ENCODE measurements at regions not wholly inside any gene's neighbourhood (a gene's known extent, or its start where the extent isn't known, plus 50 kb on each side); places are given as distances from the start of the nearest gene placed in this dataset.

GRCh38 chr11:82012276-82012675 lies 721.4 kb downstream of the FAM181B start:
- no peak for TF ChIP-seq POLR2A (IDR thresholded peaks at IDR 0.05; ENCODE audit: insufficient read depth in 1 of 2, low read depth in 2 of 2, low read length in 2 of 2)
- TF ChIP-seq HNF4A (CRISPR knock-in tag; IDR thresholded peaks at IDR 0.05): no peak
- no peak for TF ChIP-seq CTCF (CRISPR knock-in tag; IDR thresholded peaks at IDR 0.05)
- no peak for TF ChIP-seq CSRNP1 (CRISPR knock-in tag; IDR thresholded peaks at IDR 0.05)
- no peak for TF ChIP-seq ZNF670 (CRISPR knock-in tag; IDR thresholded peaks at IDR 0.05; ENCODE audit: borderline replicate concordance)
- TF ChIP-seq ZBTB21 (CRISPR knock-in tag; IDR thresholded peaks at IDR 0.05): no peak
- no peak for TF ChIP-seq ZNF607 (CRISPR knock-in tag; IDR thresholded peaks at IDR 0.05; ENCODE audit: borderline replicate concordance)
- TF ChIP-seq HMG20B (CRISPR knock-in tag; conservative IDR thresholded peaks at IDR 0.05): no peak
- TF ChIP-seq GMEB1 (CRISPR knock-in tag; IDR thresholded peaks at IDR 0.05; ENCODE audit: borderline replicate concordance): no peak
- TF ChIP-seq YY1 (IDR thresholded peaks at IDR 0.05; ENCODE audit: insufficient read depth, insufficient replicate concordance, low read depth, low read length): no peak
- no peak for TF ChIP-seq ZHX1 (CRISPR knock-in tag; IDR thresholded peaks at IDR 0.05; ENCODE audit: low read depth)
- TF ChIP-seq ELK4 (CRISPR knock-in tag; IDR thresholded peaks at IDR 0.05; ENCODE audit: borderline replicate concordance): no peak
- TF ChIP-seq FOXO4 (CRISPR knock-in tag; conservative IDR thresholded peaks at IDR 0.05): no peak
- TF ChIP-seq KDM5A (IDR thresholded peaks at IDR 0.05; ENCODE audit: borderline replicate concordance, low read length): no peak
